Esophagus muscularis mucosa (tissue), 3 donors: ENCODE measurements at regions not wholly inside any gene's neighbourhood (a gene's known extent, or its start where the extent isn't known, plus 50 kb on each side); places are given as distances from the start of the nearest gene placed in this dataset.

ENCODE experiments used
- POLR2A ChIP-seq: fragments of 450-650 bp; IDR thresholded peaks from one replicate; pipeline ENCODE4 v1.6.1; 2017; ENCODE audit warnings: antibody characterized with exemption, moderate library complexity, mild to moderate bottlenecking, low read depth
- TF ChIP-seq, protein P1 (sequence below), 3 experiments: fragments of 200-600 bp in 2 of 3; fragments of 450-650 bp in 1 of 3; sonication (generic) in 2 of 3; IDR thresholded peaks; one replicate each; pipeline ENCODE4 v1.5.1; 2017 to 2019; ENCODE audit warnings: antibody characterized with exemption in 3 of 3, mild to moderate bottlenecking in 2 of 3, moderate library complexity in 1 of 3

GRCh38 chr11:19642185-19643158 is 70.2 kb upstream of the NAV2 start:
- TF ChIP-seq, protein P1, sequence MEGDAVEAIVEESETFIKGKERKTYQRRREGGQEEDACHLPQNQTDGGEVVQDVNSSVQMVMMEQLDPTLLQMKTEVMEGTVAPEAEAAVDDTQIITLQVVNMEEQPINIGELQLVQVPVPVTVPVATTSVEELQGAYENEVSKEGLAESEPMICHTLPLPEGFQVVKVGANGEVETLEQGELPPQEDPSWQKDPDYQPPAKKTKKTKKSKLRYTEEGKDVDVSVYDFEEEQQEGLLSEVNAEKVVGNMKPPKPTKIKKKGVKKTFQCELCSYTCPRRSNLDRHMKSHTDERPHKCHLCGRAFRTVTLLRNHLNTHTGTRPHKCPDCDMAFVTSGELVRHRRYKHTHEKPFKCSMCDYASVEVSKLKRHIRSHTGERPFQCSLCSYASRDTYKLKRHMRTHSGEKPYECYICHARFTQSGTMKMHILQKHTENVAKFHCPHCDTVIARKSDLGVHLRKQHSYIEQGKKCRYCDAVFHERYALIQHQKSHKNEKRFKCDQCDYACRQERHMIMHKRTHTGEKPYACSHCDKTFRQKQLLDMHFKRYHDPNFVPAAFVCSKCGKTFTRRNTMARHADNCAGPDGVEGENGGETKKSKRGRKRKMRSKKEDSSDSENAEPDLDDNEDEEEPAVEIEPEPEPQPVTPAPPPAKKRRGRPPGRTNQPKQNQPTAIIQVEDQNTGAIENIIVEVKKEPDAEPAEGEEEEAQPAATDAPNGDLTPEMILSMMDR (IDR thresholded peaks at IDR 0.05) = no peak
- no peak for TF ChIP-seq POLR2A
